Memory B cell (primary cell): ENCODE measurements at regions not wholly inside any gene's neighbourhood (a gene's known extent, or its start where the extent isn't known, plus 50 kb on each side); places are given as distances from the start of the nearest gene placed in this dataset.
A peak's percentile ranks its signal among the peaks of the same experiment; 100 is the strongest.

Experiments used
- ATAC-seq: fragments of 150-1000 bp; cut with Tn5 transposase; 2 replicates; pipeline ENCODE4 v1.10.0; 2021; ENCODE audit warnings: low read depth, mild to moderate bottlenecking, moderate library complexity
- DNase-seq, 2 donors: peaks; one replicate each; pipeline ENCODE4 v3.0.0; 2022; ENCODE audit warnings: low spot score in 2 of 2
- H3K27ac Mint-ChIP-seq: one replicate; pipeline ENCODE4 v1.8.0; 2022; ENCODE audit warnings: mild to moderate bottlenecking, moderate library complexity, mixed read lengths
- H3K27me3 Mint-ChIP-seq: one replicate; pipeline ENCODE4 v1.8.0; 2022; ENCODE audit warnings: mixed read lengths
- H3K36me3 Mint-ChIP-seq: one replicate; pipeline ENCODE4 v1.8.0; 2022; ENCODE audit warnings: mild to moderate bottlenecking, mixed read lengths
- H3K4me1 Mint-ChIP-seq: one replicate; pipeline ENCODE4 v1.8.0; 2022; ENCODE audit warnings: mixed read lengths
- H3K4me3 Mint-ChIP-seq: one replicate; pipeline ENCODE4 v1.8.0; 2022; ENCODE audit warnings: mild to moderate bottlenecking, moderate library complexity, mixed read lengths
- H3K9me3 Mint-ChIP-seq: one replicate; pipeline ENCODE4 v1.8.0; 2022; ENCODE audit warnings: mixed read lengths

DNA sequence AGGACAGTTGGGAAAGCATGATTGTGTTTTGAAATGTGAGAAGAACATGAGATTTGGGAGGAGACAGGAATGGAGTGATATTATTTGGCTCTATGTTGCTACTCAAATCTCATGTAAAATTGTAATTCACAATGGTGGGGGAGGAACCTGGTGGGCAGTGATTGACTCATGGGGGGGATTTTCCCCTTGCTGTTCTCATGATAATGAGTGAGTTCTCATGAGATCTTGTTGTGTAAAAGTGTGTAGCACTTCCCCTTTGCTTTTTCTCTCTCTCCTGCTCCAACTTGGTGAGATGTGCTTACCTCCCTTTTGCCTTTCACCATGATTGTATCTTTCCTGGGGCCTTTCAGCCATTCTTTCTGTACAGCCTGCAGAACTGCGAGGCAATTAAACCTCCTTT is 1261.0 kb upstream of the ATXN8OS start:
- ATAC-seq (no peak), DNase-seq (no peak)
- H3K27me3 Mint-ChIP-seq: no peaks in the 10 kb centered on the region
- no peak overlapping the region for H3K4me3 Mint-ChIP-seq
- peaks cover 6% of the 10 kb centered on the region for H3K4me1 Mint-ChIP-seq
- H3K36me3 Mint-ChIP-seq: no peaks in the 10 kb centered on the region
- H3K27ac Mint-ChIP-seq: no peak overlapping the region
- peaks cover 6% of the 10 kb centered on the region for H3K9me3 Mint-ChIP-seq

DNA sequence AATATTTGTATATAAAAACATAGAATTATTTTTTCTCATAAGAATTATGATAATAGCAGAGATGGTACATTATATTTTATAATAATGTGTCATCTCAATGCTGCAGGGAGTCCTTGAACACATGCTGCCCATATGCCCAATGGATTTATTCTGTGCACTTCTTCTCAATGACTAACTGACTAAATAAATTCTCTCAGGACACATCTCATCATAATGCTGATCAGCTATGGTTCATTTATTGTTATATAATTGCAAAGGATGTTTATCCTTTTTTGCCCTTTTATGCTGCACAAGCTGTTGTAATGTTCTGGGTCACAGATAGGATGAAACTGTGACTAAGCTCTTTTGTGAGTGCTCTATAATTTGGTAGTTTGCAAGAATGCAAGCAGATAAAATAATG is 1273.3 kb upstream of the ATXN8OS start:
- Mint-ChIP-seq H3K4me3 (no peak overlapping the region), H3K4me1 (no peaks in the 10 kb centered on the region), H3K36me3 (no peaks in the 10 kb centered on the region), H3K9me3 (no peaks in the 10 kb centered on the region), H3K27ac (no peak overlapping the region), H3K27me3 (no peaks in the 10 kb centered on the region)
- DNase-seq (no peak), ATAC-seq (no peak)

DNA sequence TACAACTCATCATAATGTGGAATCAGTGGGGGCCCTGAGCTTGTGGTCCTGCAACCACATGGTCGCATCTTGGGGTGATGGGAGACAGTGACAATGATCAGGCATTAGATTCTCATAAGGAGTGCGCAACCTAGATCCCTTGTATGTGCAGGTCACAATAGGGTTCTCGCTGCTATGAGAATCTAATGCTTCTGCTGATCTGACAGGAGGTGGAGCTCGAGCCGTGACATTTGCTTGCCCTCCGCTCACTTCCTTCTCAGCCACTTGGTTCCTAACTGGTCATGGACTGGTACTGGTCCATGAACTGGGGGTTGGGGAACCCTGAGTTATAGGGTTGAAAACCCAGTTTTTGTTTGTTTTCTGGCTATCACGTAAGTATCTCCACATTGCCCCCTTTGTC is 1290.9 kb upstream of the ATXN8OS start:
- H3K9me3 Mint-ChIP-seq: no peaks in the 10 kb centered on the region

DNA sequence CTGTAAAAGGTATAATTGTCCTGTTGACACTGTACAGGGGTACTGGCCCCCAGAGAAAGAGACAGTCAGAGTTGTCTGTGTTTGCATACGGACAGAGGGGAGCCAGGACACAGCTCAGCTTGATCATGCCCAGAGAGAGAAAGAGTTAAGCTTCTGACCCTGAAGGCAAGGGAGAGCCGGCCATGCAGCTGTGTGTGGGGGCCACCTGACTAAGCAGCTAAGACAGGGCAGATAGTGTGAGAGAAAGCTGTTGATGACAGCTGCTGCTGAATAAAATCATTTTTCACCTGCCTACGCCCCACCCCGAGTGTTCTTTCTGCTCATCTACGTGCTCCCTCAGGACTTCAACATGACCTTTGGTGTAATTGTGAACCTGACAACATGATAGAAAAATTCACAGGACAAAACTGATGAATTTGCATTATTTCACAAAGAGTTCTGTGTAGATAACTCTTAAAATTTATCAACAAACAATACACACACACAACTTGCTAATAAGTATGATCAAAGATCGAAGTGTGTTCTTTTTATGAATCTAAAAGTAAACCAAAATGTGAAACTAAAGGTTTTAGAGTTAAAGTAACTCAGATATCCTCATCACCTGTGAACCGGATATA is 1294.3 kb upstream of the ATXN8OS start:
- no peaks in the 10 kb centered on the region for H3K36me3 Mint-ChIP-seq
- ATAC-seq: no peak
- no peak for DNase-seq
- H3K27me3 Mint-ChIP-seq: no peaks in the 10 kb centered on the region
- H3K27ac Mint-ChIP-seq: no peak overlapping the region
- no peaks in the 10 kb centered on the region for H3K9me3 Mint-ChIP-seq
- H3K4me1 Mint-ChIP-seq: no peaks in the 10 kb centered on the region
- no peak overlapping the region for H3K4me3 Mint-ChIP-seq

More for the DNA sequence above, 1290.9 kb upstream of the ATXN8OS start:
- H3K27ac Mint-ChIP-seq: no peak overlapping the region
- H3K4me3 Mint-ChIP-seq: no peak overlapping the region
- no peaks in the 10 kb centered on the region for H3K36me3 Mint-ChIP-seq
- ATAC-seq (no peak), DNase-seq (no peak)
- H3K4me1 Mint-ChIP-seq: no peaks in the 10 kb centered on the region
- no peaks in the 10 kb centered on the region for H3K27me3 Mint-ChIP-seq

DNA sequence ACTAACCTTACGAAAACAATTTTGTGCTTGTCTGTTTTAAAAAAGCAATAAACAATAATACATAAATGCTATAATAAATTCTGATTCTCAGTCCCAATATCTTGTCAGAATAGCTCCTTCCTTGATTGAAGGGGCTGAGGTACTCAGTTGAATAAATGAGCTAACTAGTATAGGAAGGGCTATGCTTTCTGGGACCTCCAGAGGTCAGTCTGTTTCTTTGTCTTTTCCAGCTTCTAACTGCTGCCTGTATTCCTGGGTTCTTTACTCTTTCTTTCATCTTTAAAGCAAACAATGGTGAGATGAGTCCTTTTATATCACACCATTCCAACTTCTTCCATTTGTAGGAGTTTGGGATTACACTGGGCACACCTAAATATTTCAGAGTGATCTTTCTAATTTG is 1297.0 kb upstream of the ATXN8OS start:
- H3K4me1 Mint-ChIP-seq: no peaks in the 10 kb centered on the region
- H3K4me3 Mint-ChIP-seq: no peak overlapping the region
- no peaks in the 10 kb centered on the region for H3K36me3 Mint-ChIP-seq
- no peaks in the 10 kb centered on the region for H3K27me3 Mint-ChIP-seq
- H3K9me3 Mint-ChIP-seq: no peaks in the 10 kb centered on the region
- ATAC-seq (no peak), DNase-seq (no peak)
- no peak overlapping the region for H3K27ac Mint-ChIP-seq

DNA sequence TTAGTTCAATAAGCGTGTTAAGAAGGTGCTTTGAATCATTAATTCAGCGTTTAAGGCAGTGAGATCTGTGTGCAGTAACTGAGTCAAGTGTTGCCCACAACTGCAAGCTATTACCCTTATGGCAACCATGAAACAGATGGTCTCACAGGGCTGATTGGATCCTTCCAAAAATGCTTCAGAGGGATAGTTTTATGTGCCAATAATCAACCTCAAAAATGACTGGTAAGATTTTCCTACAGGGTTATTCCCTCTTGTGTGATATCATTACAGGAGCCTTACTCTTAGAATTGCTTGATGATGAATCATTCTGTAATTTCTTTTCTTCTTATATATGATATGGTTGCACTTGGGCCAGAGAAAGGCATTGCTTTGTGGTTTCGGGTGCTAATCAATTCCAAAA is 1299.2 kb upstream of the ATXN8OS start:
- Mint-ChIP-seq H3K4me1 (no peaks in the 10 kb centered on the region), H3K4me3 (no peak overlapping the region), H3K36me3 (no peaks in the 10 kb centered on the region), H3K27ac (no peak overlapping the region), H3K9me3 (no peaks in the 10 kb centered on the region), H3K27me3 (no peaks in the 10 kb centered on the region)
- no peak for DNase-seq
- ATAC-seq: no peak

DNA sequence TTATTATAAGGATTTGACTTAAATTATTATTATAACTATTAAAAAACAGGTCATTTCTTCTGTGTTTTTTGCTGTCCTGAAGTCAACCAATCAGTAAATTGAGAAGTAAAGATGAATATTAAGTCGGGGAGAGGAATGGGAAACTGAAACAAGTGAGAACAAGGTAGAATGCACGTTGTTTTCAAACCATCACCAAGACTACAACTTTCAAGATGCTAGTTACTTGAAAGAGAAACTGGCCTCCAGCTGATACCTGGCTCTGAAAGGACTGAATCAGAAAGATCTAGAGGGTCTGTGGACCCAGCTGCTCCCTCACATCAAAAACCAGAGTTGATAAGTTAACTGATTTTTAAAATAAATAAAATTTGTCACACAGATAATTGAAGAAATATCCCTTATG is 1301.5 kb upstream of the ATXN8OS start:
- no peak overlapping the region for H3K4me3 Mint-ChIP-seq
- no peak for DNase-seq
- H3K27ac Mint-ChIP-seq: no peak overlapping the region
- no peaks in the 10 kb centered on the region for H3K36me3 Mint-ChIP-seq
- H3K27me3 Mint-ChIP-seq: no peaks in the 10 kb centered on the region
- no peaks in the 10 kb centered on the region for H3K9me3 Mint-ChIP-seq
- no peaks in the 10 kb centered on the region for H3K4me1 Mint-ChIP-seq
- no peak for ATAC-seq

DNA sequence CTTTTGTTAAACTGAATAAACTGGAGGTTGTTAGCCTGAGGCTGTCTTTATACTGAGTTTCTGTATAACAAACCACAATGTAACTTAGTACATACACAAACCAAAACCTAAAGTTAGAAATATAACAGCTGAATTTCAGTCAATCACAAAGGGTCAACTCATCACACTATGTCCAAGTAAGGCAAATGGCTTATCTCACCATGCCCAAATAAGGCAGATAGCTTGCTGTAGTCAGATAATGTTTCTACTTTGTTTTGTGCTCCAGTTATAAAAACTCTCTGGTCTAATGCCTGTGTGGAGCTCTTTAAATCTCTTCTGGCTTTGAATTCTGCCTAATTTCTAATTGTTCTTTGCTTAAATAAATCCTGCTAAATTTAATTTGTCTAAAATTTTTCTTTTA is 1323.4 kb upstream of the ATXN8OS start:
- Mint-ChIP-seq H3K27ac (no peak overlapping the region), H3K4me1 (no peaks in the 10 kb centered on the region), H3K36me3 (no peaks in the 10 kb centered on the region), H3K9me3 (peaks cover 7% of the 10 kb centered on the region), H3K27me3 (no peaks in the 10 kb centered on the region), H3K4me3 (no peak overlapping the region)
- ATAC-seq (no peak), DNase-seq (no peak)

DNA sequence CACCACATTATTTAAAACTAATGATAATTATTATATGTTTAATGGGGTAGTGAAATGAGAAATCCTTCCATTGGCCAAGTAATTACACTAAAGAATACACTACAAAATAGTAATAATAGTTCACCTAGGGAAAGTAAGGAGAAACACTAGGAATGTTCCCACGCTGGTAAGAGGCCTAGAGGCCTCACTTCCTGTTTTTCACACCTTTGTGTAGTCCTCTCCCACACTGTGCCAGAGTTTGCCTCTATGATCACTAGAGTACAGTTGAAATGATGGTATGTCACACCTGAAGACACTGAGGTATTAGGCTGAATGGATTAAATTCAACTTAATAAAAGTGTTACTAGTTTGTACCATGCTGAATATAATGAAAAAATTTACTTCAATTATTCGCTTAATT is 1348.0 kb upstream of the ATXN8OS start:
- Mint-ChIP-seq H3K9me3 (no peaks in the 10 kb centered on the region), H3K4me3 (no peak overlapping the region), H3K4me1 (no peaks in the 10 kb centered on the region), H3K27me3 (no peaks in the 10 kb centered on the region), H3K27ac (no peak overlapping the region), H3K36me3 (no peaks in the 10 kb centered on the region)
- peak; percentile 21 for ATAC-seq
- DNase-seq: no peak

DNA sequence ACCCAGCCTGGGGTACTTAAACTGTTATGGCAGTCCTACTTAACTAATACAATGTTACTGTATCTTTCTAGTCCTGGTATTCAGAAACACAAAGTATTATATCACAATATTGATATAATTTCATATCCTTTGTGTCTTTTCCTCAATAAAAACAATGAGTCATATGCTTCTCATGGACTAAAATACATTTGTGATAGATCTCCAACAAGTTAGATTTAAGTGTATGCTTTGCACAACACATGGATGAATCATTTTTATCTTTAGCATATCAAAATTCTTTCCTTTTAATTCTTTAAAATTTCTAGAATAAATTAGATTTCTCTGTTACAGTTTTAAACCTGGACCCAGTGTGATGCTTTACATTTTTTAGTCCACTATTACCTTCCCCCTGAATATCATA is 1357.8 kb upstream of the ATXN8OS start:
- Mint-ChIP-seq H3K9me3 (no peaks in the 10 kb centered on the region), H3K27ac (no peak overlapping the region), H3K27me3 (no peaks in the 10 kb centered on the region), H3K4me1 (peaks cover 2% of the 10 kb centered on the region), H3K4me3 (no peak overlapping the region), H3K36me3 (no peaks in the 10 kb centered on the region)
- ATAC-seq (no peak), DNase-seq (no peak)

DNA sequence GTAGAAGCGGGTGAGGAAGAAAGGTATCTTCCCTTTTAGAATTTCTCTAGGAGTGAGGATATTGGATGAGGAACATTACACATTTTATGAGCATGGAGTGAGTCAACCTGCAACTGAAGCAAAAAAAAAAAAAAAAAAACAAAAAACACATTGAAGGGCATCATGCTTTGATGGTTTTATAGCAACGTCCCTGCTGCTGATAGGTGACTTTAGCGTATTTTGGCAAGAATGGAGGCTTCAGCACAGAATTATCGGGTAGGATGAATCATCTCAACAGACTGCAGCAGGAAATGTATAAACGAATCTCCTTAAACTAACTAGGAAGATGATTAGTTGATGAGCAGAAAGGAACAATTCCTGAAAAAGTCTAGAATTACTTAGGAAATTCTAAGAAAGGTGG is 1359.6 kb upstream of the ATXN8OS start:
- Mint-ChIP-seq H3K4me3 (no peak overlapping the region), H3K4me1 (peaks cover 2% of the 10 kb centered on the region), H3K27me3 (no peaks in the 10 kb centered on the region), H3K9me3 (no peaks in the 10 kb centered on the region), H3K36me3 (no peaks in the 10 kb centered on the region), H3K27ac (no peak overlapping the region)
- DNase-seq: no peak
- no peak for ATAC-seq

DNA sequence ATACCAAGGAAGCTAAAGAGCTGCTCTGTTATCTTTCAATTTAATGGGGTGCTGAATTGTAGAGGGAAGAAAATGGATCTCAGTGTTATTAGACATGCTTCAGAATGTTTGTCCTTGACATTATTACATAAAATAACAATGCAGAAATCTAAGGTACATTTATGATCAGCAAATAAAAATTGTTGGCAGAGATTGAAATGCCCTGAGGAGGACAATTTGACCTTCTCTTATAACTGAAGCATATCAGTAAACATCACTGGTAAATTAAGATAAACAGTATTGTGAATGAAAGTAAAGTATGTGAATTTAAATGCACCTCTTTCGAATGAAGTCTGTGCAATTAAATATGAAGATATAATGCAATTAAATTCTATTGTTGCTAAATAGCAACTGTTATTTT is 1362.1 kb upstream of the ATXN8OS start:
- Mint-ChIP-seq H3K27me3 (no peaks in the 10 kb centered on the region), H3K9me3 (no peaks in the 10 kb centered on the region), H3K4me3 (no peak overlapping the region), H3K4me1 (no peaks in the 10 kb centered on the region), H3K36me3 (no peaks in the 10 kb centered on the region), H3K27ac (no peak overlapping the region)
- DNase-seq: no peak
- ATAC-seq: no peak

DNA sequence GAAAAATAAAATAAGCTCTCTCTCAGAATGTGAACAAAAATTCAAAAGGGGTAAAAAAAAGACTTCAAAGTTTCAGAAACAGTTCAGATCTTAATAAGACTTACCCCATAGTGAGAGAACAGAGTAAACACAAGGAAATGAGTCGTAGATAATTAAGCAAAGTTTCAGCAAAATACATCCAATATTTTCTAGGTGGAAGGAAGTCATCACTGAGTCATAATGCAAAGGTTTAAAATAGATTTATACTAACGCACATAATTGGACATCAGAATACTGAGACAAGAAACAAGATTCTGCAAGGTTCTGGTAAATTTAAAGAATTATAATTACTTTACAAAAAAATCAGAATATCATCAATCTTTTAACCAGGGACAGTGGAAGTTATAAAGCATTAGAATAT is 1370.7 kb upstream of the ATXN8OS start:
- Mint-ChIP-seq H3K27me3 (no peaks in the 10 kb centered on the region), H3K27ac (no peak overlapping the region), H3K9me3 (no peaks in the 10 kb centered on the region), H3K4me1 (no peaks in the 10 kb centered on the region), H3K4me3 (no peak overlapping the region), H3K36me3 (no peaks in the 10 kb centered on the region)
- no peak for DNase-seq
- no peak for ATAC-seq

DNA sequence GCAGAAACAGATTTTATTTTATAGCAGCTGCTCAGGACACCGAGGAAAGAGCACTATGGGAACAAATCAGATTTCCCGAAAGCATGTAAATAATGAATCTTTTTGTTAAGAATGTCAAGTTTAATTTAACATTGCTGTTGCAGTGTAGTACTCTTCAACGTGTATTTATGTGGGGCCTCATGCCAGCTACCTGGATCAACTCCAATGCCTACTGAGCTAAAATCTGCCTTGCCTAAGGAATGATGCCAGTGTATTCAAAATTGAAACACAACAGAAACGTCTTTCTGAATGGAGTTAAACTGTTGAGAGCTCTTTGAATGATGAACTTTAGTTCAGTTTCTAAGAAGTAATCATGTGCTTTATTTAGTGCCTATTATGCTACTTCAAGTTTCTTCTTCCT is 1379.8 kb upstream of the ATXN8OS start:
- no peaks in the 10 kb centered on the region for H3K4me1 Mint-ChIP-seq
- no peaks in the 10 kb centered on the region for H3K36me3 Mint-ChIP-seq
- no peak for ATAC-seq
- no peak overlapping the region for H3K4me3 Mint-ChIP-seq
- no peak overlapping the region for H3K27ac Mint-ChIP-seq
- no peak for DNase-seq
- H3K9me3 Mint-ChIP-seq: no peaks in the 10 kb centered on the region
- no peaks in the 10 kb centered on the region for H3K27me3 Mint-ChIP-seq

DNA sequence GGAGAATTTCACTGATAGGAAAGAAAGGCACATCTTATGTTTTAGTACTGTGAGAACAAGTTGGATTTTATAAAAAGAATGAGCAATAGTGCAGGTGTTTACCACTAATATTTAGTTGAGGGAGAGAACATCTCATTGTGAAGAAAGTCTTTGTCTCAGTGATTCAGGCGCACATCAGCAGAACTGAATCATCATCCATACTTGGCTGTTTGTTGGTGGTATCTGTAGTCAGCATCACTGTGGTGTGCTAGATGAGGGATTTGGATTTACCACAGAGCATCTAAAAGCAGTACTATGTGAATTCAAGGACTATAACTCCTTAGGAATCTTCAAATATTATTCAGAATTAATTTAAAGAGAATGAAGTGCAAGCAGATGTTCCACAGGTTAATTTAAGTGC is 1380.5 kb upstream of the ATXN8OS start:
- Mint-ChIP-seq H3K27ac (no peak overlapping the region), H3K36me3 (no peaks in the 10 kb centered on the region), H3K27me3 (no peaks in the 10 kb centered on the region), H3K4me3 (no peak overlapping the region), H3K9me3 (peaks cover under 1% of the 10 kb centered on the region), H3K4me1 (no peaks in the 10 kb centered on the region)
- no peak for DNase-seq
- ATAC-seq: no peak
